ENCODE measurements at regions not wholly inside any gene's neighbourhood (a gene's known extent, or its start where the extent isn't known, plus 50 kb on each side); places are given as distances from the start of the nearest gene placed in this dataset.
"Not testable (repeated sequence)": the region's sequence is repeated elsewhere in the genome, so short reads cannot be mapped to it uniquely, and the experiment has no call there.

DNA sequence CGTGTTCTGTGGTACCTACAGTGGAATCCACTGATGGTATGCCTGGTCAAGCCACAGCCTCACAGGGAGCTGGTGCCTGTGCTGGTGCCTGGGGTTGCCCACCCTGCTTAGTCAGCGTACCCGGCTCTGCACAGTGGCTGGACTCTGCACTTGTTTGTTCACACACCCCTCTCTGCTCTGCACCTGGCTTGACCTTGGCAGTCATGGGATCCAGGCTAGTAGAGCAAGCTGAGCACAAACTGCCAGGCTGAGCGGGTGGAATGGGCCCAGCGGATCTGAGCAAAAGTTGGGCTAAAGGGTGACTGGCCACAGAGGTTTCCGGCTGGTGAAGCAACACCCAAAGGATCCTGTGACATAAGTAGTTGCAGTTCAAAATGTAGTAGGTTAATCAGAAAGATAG, 163.5 kb downstream of the CDH19 start:
- no peak for FAIRE-seq

DNA sequence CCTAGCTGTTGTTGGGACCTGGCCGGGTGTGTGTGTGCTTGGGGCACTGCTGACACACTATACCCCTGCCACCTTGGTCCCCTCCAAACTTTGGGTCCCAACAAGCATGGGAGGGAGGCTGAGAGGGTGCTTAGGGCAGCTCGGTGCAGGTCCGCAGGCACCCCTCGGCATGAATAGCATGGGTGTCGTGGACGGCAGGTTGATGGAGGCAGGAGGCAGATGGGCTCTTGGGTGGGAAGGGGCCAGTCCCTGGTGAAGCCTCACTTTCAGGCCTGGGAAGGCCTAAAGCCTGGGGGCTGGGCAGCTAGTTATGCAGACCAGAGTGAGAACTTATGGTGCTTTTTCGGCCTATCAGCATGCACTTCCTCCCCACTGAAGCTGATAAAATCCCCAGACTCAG, 164.2 kb downstream of the CDH19 start:
- no peak for FAIRE-seq

DNA sequence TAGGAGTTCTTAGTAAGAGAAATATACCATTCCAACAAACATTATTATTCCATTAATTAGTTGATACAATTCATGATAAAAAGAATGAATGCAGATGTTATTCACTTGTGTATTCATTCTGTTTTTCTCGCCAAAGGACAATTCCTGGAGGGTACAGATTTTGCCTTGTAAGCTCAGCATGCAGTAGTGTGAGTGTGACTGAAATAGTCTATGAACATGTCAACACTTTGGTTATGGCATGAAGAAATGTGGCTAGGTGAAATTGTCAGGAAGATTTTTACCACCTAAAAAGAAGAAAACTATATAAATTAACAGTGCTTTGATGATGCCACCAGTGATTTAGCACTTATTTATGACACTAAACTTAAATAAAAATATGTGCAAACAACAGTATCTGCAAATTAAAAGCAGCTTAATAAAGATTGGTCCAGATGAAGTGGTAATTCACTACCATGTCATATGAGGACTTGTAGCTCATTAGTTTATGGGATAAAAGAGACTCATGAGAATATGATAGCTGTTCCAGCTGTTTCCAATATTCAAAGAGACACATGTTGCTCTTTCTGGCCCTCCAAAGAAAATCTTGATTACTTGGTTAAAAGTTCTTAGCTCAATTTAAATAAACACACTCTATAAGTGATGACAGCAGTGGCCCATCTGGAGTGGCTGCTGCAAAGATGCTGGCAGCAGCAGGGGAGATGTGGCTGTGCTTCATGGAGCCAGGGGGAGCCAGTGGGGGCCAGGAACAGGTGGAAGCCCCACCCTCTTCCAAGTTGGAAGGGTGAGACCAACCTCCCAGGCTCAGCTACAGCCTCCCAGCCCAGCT, 165.0 kb downstream of the CDH19 start:
- no peak for FAIRE-seq

DNA sequence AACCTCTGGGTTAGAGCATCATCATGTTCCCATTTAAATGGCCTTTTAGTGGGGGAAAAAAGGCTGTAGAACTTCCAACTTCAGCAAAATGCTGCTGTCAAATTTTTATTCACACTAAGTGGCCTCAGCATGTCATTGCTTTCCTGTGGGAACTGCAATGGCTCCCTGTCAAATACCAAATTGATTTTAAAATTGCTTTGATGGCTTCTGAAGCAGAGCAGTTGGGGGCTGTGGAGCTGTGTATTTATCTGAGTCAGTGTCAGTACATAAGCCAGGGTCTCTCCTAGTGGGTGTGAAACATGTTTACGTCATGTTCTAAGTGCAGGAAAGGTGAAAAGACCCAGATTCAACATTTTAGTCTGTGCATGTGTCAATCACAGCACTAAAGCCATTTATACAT, 171.3 kb downstream of the CDH19 start:
- no peak for FAIRE-seq

DNA sequence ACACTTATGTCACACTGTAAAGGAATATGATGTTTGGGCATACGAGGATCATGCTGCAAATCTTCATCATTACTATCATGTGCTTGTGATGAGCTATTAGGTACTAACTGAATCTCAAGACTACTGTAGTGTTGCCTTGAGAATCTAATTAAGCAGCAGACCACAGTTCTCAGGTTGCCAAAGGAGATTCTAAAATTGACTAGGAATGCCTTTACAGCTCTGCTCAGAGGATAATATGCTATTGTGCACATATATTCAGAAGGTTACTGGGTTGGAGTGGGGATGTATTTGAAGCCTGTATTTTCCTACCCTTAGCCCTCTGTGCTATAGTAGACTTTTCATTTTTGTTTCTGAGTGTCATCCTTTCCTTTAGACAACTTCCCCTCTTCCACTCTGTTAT, 175.1 kb downstream of the CDH19 start:
- FAIRE-seq: no peak

DNA sequence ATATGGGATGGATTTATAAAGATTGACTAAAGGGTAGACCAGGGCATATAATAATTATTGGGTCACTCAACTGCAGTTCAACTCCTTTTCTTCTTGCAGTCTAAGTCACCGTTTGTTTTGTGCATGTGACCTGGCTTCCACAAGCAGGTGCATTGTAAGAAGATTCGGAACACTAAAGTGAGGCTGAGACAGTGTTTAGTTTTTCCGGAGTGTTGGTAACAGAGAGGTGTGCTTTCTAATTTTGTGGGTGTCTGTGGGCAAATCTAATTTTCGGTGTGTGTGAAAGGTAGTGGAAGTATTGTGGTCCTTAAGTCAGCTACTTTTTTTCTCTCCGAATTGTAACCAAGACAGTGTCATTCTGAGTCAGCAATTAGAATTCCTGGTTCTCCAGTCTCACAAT, 184.5 kb downstream of the CDH19 start:
- no peak for FAIRE-seq

DNA sequence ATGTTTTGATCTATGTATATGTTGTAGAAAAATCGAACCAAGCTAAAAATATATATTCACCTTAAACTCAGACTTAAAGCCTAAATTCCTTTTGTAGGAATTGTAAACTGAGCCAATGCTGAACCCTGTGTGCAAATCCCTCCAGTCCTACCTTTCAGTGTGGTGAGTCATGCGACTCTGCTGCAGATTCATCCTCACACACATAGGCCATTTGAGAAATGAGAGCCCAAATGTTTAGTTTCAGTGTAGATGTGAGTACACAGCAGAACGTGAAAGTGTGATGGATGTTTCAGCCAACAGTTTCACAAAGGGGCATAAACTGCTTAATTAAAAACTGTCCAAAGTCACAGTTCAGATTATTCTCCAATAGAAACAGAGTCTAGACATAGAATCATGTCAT, 193.2 kb downstream of the CDH19 start:
- no peak for FAIRE-seq

DNA sequence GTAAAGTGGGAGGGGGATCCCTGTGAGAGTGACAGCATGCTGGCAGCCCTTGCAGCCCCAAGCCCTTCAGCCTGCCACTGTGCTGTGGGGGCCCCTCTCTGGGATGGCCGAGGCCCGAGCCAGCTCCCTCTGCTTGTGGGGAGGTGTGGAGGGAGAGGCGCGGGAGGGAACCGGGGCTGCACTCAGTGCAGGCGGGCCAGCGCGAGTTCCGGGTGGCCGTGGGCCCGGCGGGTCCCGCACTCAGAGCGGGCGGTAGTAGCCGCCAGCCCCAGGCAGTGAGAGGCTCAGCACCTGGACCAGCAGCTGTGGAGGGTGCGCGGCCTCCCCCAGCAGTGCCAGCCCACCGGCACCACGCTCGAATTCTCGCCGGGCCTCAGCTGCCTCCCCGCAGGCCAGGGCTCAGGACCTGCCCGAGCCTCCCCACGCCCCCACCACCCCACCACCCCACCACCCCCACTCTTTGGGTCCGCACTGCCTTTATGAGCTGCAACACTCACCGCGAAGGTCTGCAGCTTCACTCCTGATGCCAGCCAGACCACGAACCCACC, 208.1 kb downstream of the CDH19 start:
- no peak for FAIRE-seq

DNA sequence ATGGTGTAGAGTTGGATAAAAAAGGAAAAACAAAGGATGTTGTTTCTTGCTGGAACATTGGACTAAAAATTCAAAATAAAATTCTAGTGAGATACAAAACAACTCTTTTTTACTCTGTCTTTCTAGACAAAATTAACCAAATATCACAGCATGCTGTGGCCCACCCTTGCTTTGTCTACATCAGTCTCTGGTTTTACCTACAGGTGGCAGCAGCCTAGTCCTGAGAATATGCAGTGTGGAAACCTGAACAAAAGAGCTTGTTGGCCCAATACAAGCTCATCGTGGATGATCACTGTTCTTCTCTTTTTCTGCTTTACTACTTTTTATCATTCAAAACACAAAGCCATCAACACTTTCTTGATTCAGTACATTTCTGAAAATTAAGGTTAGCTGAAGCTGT, 210.4 kb downstream of the CDH19 start:
- no peak for FAIRE-seq

DNA sequence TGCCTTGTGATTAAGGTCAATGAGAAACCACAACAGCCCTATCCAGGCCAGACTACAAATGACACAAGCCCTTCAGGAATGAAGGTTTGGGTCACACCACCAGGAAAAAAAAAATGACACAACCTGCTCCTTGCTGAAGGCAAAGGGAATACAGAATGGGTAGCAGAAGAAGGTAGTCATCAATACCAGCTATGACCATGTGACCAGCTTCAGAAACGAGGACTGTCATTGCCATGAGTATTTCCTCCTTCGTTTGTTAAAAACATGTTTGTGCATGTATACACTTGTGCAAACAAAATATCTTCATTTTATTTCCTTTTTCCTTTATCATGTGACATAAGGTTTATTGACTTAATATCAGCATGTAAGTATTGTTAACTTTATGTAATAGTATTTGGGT, 226.6 kb downstream of the CDH19 start:
- no peak for FAIRE-seq

DNA sequence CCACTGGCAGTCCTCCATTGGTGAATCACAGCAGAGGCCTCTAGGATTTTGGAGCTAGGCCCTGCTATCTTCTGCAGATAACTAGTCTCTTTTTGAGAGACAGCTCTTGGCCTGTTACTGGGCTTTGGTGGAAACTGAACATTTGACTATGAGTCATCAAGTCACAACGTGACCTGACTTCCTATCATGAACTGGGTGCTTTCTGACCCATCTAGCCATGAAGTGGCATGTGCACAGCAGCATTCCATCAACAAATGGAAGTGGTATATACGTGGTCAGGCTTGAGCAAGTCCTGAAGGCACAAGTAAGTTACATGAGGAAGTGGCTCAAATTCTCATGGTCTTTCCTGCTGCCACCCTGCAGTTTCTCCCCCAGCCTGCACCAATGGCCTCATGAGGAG, 228.5 kb downstream of the CDH19 start:
- not testable (repeated sequence) for FAIRE-seq

DNA sequence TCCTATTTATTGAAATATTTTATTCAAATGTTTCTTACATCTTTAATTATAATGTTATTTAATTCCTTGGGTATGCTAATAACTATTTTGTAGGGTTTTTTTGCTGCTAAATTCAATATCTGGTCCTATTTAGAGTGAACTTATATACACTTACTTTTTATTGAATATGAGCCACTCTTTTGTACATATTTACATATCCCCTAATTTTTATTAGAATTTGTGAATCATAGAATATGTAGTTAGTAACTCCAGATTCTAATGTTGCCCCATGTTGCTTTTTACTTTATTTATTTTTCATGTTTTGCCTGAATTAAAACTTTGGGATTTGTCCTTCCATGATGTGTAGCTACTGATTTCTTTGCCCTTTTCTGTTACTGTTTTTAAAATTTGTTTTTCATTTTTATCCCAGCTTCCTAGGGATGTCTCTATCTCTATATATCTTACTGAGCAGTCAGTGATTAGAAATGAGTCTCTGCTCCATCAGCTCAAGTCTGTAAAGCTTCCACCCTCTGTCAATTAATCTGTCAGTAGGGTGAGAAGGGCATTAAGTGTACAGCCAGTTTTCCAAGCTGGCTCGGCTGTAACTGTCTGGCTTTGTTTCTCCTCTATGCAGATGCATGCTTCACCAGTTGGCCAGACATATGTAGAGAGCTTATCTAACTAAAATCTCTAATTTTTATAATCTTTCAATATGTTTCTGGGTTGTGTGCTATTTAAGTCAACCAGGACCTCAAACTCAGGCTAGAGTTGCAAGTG, 256.9 kb downstream of the CDH19 start:
- FAIRE-seq: no peak

DNA sequence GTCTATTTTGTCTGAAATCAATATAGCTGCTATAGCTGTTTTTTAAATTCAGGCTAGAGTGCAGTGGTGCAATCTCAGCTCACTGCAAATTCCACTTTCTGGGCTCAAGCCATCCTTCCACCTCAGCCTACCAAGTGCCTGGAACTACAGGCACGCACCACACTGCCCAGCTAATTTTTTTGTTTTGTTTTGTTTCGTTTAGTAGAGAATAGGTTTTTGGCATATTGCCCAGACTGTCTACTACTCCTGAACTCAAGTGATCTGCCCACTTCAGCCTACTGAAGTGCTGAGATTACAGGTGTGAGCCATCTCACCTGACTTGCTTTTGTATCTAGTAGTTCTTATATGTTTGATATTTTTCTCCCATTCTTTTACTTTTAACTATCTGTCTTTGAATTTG, 259.7 kb downstream of the CDH19 start:
- FAIRE-seq: no peak

DNA sequence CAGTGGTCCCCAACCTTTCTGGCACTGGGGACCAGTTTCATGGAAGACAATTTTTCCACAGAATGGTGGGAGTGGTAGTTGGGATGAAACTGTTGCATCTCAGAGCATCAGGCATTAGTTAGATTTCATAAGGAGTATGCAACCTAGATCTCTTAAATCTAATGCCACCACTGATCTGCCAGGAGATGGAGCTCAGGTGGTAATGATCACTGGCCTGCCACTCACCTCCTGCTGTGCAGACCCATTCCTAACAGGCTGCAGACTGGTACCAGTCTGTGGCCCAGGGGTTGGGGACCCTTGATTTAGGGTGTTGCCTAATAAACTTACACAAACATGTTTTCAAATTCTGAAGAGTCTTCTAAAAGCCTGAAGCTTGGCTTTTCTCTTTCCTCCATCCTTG, 261.3 kb downstream of the CDH19 start:
- no peak for FAIRE-seq

DNA sequence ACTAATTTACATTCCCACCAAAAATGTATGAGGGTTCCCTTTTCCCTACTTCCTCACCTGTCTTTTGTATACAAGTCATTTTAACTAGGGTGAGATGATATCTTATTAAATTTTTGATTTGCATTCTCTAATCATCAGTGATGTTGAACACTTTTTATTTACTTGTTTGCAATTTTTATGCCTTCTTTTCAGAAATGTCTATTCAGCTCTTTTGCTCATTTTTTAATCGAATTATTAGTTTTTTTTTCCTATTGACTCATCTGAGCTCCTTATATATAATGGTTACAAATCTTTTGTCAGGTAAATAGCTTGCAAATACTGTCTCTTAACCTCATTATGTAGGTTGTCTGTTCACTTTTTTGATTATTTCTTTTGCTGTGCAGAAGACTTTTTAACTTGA, 269.4 kb downstream of the CDH19 start:
- FAIRE-seq: no peak

DNA sequence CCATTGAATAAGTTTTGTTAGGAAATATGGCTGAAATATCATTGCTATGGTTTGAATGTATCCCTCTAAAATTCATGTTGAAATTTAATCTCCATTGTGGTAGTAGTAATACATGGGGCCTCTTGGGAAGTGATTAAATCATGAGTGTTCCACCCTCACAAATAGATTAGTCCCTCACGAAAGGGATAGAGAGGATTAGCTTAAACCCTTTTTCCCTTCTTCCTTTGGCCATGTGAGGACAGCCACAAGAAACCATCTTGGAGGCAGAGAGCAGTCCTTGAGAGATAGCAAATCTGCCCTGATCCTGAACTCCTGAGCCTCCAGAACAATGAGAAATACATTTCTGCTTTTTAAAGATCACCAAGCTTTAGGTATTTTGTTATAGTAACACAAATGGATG, 274.2 kb downstream of the CDH19 start:
- FAIRE-seq: no peak

DNA sequence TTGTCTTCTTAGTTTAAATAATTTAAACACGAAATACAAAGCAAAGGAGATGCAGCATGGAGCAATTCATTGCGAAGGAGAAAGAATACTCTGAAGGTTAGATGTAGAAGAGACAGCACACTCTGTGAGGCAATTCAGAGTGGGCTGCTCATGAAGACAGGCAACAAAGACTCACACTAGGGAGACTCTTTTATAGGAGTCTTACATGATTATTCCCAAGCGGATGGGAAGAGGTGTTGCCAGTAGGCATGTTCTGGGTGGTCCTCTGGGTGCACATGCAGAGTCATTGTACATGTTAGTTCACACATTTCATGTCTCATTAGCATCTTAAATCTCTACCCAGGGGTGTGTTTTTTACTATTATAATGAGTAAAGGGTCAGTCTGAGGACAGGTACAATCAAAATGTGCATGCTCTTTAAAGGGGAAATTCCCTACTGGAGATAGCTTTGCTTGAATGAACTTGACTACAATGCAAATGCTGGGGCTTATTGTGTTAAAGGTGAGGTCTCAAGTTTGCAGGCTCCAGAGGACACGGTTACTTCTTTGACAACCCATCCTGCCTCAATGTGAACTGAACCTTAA, 275.5 kb downstream of the CDH19 start:
- FAIRE-seq: no peak

DNA sequence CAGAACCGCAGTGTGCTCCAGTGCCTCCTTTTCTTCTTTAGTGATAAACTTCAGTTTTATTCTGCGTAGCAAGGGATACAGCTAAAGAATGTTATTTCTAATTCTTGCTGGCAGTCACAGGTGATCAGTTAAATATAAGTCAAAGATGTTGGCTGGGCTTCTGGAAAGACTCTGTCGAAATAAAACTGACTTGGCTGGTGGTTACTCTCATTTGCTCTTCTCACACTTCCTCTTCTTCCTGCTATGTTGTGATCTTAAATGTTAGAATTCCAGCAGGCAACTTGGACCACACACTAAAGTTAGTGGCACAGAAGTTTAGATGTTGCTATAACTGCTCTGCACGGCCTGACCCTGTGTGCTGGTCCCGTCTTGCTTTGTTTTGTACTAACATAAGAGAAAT, 278.6 kb downstream of the CDH19 start:
- FAIRE-seq: no peak

DNA sequence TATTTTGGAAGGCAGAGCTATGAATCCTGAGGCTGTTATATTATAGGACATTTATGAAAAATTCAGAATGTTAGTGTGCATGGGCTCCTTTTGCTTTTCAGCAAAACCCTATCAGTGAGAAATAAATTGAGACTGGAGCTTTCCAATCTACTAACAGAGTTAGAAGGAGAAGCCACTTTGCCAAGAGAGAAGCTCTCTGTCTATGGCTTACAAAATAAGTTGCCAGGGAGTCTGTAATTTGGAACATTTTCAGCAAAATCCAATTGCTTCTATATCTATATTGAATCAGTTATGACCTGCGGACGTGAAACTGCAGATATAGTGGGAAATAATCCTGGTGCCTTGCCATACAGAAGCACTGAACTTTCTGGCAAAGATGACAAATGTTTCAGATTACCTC, 279.3 kb downstream of the CDH19 start:
- no peak for FAIRE-seq

DNA sequence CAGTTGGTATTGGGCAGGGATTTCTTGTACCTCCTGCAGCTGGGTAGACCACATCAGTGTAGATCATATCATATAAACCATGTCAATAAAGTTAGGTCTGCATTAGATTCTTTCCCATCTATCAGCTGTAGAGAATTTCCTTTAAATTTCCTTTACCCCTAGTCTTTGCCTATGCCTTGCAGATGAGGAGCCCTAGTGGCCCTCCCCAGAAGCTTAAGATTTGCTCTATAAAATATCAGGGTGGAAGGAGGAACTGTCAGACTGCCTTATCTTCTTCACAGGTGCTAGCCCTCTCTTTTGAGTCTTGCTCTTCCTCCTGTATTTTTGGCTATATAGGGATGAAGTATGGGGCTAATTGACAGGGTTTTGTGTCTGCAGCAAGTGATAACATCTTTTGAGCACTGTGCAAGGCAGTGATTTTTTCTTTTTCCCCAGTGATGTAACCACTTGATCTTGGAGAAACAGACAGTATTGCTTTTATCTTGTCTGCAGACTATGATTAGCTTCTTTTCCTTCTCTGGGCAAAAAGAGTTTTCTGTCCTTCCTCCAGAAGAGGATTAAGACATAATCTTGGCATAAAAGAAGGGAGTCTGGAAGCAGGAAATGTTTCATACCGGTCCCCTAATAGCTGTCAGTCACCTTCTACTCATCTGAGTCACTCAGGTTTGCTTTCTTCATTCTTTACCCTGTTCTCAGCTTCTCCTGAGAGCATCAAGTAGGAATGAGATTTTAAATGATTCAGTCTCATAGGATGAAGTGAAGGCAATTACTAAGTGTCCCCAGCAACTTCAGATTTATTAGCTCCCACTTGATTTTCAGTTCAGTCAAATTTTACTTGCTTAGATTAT, 286.4 kb downstream of the CDH19 start:
- no peak for FAIRE-seq

DNA sequence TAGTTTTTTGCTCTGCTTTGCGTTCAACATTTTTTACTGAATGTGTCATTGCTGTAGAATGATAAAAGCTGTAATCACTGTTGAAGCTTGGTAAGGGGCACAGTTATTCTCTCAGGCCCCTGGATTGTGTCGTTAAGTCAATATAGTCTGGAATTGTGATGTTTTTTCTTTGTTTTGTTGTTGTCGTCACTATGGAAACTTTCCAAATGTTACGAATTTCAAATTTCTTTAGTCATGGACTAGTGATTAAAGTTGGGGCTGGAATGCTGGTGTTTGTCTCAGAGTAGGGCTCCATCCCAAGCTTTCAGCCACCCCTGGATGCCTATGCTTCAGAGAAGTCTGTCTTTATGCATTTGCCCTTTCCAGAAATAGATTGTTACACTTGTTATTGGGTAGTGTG, 287.2 kb downstream of the CDH19 start:
- FAIRE-seq: no peak

DNA sequence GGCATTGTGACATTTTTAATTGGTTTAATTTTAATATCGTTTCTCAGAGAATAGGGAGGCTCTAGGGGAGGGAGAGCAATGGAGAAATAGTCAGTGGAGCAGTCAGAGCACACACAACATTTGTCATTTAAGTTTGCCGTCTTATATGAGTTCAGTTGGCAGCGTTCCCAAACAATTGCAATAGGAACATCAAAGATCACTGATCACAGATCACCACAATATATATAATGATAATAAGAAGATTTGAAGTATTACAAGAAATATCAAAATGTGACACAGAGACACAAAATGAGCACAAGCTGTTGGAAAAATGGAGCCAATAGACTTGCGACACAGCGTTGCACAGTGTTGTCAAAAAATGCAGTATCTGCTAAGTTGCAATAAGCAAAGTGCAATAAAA, 303.7 kb downstream of the CDH19 start:
- no peak for FAIRE-seq

DNA sequence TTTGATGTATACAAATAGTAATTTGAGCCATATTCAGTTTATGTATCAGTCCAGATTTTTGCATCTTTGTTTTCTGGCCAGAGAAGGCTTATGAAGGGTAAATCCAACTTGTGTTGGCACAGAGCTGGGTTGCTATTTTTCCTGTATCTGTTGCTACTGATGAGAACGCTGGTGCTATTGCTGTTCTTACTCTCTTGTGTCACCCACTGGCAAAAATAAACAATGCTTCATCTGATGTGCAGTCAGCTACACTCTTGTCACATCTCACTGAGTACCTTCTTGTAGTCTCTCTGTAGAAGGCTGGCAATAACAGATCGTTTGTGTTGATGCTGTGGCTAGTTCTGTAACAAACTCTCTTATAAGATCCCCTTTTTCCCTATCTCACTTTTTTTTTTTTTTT, 323.4 kb downstream of the CDH19 start:
- FAIRE-seq: no peak

Data from A204.1 (cell line).